ENCODE measurements at regions not wholly inside any gene's neighbourhood (a gene's known extent, or its start where the extent isn't known, plus 50 kb on each side); places are given as distances from the start of the nearest gene placed in this dataset.

GRCh38 chr7:18313965-18314364, 181.6 kb upstream of the HDAC9 start:
- no peak for DNase-seq (ENCODE audit: low spot score)

DNA sequence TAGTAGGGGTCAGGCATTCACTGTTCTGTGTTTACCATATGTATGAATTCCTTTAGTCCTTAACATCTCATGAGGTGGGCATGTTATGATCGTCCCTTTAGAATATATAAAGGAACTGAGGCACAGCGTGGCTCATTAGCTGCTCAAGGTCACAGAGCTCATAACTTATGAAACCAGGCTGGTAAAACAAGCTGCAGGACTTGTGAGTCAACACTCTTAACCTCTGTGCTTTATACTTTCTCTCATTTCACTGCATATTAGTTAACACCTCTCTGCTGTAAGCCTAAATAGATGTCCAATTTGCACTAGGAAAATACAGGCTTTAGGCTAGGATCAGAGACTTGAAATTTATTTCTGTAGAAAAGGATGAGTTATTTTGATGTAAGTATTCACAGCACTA, 180.3 kb upstream of the HDAC9 start:
- no peak for DNase-seq (ENCODE audit: low spot score)

DNA sequence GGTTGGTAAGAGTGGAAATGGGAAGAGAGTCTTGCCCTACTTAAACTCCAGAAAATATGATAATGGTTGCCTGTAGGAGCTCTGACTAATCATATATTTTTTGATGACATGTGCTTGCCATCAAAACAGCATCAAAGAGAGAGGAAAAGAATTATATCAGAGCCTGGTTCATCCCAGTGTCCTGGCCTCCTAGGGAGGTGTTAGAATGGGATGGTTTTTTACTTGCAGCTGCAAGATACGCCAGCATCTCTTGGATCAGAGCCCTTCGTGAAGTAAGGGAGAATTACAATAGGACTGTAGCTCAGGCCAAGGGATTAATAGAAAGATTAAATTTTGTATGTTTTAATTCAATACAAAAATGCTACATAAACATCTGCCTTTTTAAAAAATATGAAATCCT, 177.6 kb upstream of the HDAC9 start:
- DNase-seq (ENCODE audit: low spot score) = no peak

DNA sequence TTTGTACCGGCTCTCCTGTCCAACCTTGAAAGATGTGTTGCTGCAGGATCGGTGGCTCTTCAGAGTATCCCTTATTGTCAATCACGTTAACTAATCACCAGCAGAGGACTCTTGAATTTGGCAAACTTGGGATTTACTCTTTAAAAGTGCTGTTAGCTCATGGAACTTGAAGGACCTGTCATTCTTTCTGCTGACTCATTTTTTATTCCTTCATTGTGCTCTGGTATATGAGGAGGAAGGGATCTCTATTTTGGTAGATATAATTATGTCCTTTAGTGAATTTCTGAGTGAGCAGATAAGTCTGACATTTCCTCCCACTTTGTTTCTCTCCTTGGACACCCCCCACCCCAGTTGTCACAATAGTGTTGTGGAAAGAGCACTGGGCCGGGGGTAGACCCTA, 175.1 kb upstream of the HDAC9 start:
- DNase-seq (ENCODE audit: low spot score) = no peak

- peak; percentile 29 for DNase-seq (ENCODE audit: low spot score)
Measured at GRCh38 chr7:18320971-18321567, 174.5 kb upstream of the HDAC9 start.

- no peak for DNase-seq (ENCODE audit: low spot score)
Measured at GRCh38 chr7:18330548-18330947, 165.0 kb upstream of the HDAC9 start.

DNA sequence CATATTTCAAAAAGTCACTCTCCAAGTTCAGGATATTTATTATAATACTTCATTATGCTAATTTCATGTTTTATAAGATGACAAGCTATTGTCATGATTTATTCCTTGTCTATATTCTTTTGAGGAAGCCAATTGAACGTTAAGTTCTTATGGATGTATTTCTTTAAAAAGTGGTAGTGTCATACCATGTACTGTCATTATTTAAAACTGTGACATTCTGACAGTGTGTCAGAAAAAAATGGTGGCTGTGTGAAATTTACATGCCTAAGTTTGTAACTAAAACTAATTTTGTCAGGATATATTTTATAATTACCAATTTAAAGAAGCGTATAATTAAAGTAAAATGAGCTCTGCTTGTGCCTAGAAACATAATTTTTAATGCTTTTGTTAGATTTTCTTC, 158.9 kb upstream of the HDAC9 start:
- DNase-seq (ENCODE audit: low spot score) = no peak

GRCh38 chr7:18337048-18337809, 158.3 kb upstream of the HDAC9 start:
- no peak for DNase-seq (ENCODE audit: low spot score)

DNA sequence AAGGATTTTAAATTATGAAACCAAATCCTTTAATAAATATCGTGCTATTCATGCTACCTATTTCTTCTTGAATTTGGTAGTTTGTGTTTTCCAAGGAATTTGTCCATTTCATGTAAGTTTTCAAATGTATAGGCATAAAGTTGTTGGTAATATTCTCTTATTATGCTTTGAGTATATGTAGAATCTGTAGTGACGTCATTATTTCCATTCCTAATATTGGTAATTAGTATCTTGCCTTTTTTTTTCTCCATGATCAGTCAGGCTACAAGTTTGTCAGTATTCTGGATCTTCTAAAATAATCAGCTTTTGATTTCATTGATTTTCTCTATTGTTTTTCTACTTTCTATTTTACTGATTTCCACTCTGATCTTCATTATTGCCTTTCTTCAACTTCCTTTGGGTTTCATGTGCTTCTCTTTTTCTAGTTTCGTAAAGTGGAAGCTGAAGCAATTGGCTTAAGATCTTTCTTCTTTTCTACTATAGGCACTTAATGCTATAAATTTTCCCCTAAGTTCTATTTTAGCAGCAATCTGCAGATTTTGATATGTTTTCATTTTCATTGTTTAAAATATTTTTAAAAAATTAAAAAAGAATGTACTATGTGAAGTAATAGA, 156.5 kb upstream of the HDAC9 start:
- no peak for DNase-seq (ENCODE audit: low spot score)

- no peak for DNase-seq (ENCODE audit: low spot score)
Measured at GRCh38 chr7:18341756-18342155, 153.8 kb upstream of the HDAC9 start.

DNA sequence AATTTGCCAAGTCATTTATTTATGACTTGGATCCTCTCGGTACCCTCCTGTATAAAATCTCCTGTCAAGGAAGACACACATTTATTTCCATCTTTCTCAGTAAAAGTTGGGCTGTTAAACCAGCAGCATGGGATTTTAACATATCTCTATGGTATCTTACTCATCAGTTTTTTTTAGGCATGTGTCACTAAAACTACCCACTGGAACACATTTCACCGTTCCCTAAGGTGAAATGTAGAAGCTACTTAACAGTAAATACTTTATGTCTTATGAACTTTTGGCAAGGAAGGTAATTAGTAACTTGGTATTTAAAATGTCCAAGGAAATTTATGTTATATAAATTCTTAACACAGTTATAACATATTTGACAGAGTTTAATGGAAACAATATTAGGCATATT, 152.5 kb upstream of the HDAC9 start:
- DNase-seq (ENCODE audit: low spot score) = no peak

DNA sequence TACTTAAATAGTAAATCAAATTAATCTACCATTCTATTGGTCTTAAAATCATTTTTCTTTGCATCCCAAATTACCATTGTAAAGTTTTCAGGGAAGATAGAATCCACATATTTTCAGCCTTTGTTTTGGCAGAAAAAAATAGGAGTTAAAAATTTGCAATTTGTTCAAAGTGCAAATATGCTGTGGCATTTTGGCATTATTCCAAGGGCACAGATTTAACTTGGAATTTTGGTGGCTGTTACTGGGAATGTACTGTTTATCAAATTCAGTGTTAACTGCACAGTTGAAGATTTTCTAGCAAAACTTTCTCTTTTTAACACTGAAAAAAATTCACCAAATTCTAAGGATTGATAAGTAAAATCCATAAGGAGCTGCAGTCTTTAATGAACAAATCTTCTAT, 151.0 kb upstream of the HDAC9 start:
- DNase-seq (ENCODE audit: low spot score) = no peak

- peak; percentile 31 for DNase-seq (ENCODE audit: low spot score)
Measured at GRCh38 chr7:18345641-18346234, 149.8 kb upstream of the HDAC9 start.

DNA sequence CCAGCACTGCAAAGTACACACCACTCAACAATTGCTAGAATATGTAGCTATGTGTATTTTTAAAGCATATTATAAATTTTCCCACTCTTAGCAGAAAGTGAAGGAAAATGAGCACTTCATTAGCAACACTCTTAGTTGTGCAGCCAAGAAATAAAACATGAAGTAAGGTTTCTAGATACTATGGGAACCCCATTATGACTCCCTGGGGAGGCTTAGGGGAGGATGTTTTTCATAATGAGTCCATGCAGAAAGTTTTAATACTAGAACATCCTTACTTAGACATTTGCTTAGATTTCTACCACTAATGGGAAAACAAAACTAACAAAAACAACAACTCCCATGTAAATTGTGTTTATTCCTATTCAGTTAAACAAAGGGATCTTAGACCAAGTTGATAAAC, 148.4 kb upstream of the HDAC9 start:
- no peak for DNase-seq (ENCODE audit: low spot score)

GRCh38 chr7:18350678-18351077, 144.9 kb upstream of the HDAC9 start:
- DNase-seq (ENCODE audit: low spot score) = no peak

GRCh38 chr7:18352339-18353255, 143.0 kb upstream of the HDAC9 start:
- peak; percentile 47 for DNase-seq (ENCODE audit: low spot score)

DNA sequence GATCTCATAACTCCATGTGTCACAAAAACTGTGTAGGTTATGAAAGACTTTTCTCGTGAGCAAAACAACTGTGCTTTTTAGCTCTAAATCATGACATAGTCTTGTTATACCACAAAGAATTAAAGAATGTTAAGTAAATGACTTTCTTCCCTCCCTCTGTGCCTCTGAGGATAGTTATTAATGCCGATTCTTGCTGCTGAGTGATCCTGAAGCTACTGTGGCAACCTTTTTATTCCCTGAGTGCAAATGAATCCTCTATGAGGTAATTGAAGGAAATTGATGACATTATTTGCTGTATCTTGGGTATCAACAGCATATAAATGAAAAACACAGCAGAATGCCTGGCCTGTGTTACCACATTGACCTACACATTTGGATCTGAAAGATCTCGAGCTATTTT, 142.2 kb upstream of the HDAC9 start:
- DNase-seq (ENCODE audit: low spot score) = no peak

- no peak for DNase-seq (ENCODE audit: low spot score)
Measured at GRCh38 chr7:18354108-18355085, 141.2 kb upstream of the HDAC9 start.

DNA sequence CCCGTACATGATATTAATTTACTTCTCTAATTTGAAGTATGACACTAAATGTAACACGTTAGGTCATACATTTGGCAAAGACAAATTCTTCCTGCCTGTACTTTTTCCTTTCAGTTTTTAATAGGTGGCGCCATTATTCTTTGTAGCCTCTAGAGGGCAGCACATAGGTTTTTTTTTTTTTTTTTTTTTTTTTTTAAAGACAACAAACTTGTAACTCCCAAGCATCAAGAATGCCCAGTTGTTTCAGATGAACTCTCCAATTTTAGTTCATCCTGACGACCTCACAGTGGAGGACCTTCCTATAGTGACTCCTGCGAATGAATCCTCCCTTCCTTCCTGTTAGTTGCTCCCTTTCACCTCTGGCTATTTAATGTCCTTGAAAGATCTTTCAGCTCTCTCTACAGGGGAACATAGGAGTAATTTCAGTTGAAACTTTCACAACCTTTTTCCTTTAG, 139.3 kb upstream of the HDAC9 start:
- DNase-seq (ENCODE audit: low spot score) = peak; percentile 42

- DNase-seq (ENCODE audit: low spot score) = peak; percentile 20
Measured at GRCh38 chr7:18357691-18358090, 137.9 kb upstream of the HDAC9 start.

GRCh38 chr7:18361756-18362155, 133.8 kb upstream of the HDAC9 start:
- no peak for DNase-seq (ENCODE audit: low spot score)

Data from D341Med (cell line).